ENCODE measurements at regions not wholly inside any gene's neighbourhood (a gene's known extent, or its start where the extent isn't known, plus 50 kb on each side); places are given as distances from the start of the nearest gene placed in this dataset.

GRCh38 chr3:79930196-79930595 lies 162.4 kb upstream of the ROBO1 start:
- no peak for DNase-seq
- Histone ChIP-seq H3K36me3 (no peaks in the 10 kb centered on the region), H3K4me3 (no peak overlapping the region), H3K4me1 (no peaks in the 10 kb centered on the region), H3K27me3 (no peaks in the 10 kb centered on the region), H3K9ac (ENCODE audit: low read depth in 2 of 2, low read length in 2 of 2) (no peak overlapping the region), H3K27ac (no peak overlapping the region), H3K9me3 (no peaks in the 10 kb centered on the region)
- TF ChIP-seq CTCF (IDR thresholded peaks at IDR 0.05) = no peak
- intact Hi-C loops (cut with DNase I) = no loop called here

- no peak overlapping the region for H3K4me3 ChIP-seq
- no peak for TF ChIP-seq CTCF (IDR thresholded peaks at IDR 0.05)
- no peak overlapping the region for H3K9ac ChIP-seq (ENCODE audit: low read depth in 2 of 2, low read length in 2 of 2)
- H3K4me1 ChIP-seq = no peaks in the 10 kb centered on the region
- no peaks in the 10 kb centered on the region for H3K9me3 ChIP-seq
- intact Hi-C loops (cut with DNase I) = no loop called here
- no peaks in the 10 kb centered on the region for H3K27me3 ChIP-seq
- no peak for DNase-seq
- no peaks in the 10 kb centered on the region for H3K36me3 ChIP-seq
- no peak overlapping the region for H3K27ac ChIP-seq
Observed at GRCh38 chr3:79928687-79929408, 161.1 kb upstream of the ROBO1 start.

- intact Hi-C loops (cut with DNase I) = no loop called here
- Histone ChIP-seq H3K27ac (no peak overlapping the region), H3K4me3 (no peak overlapping the region), H3K4me1 (no peaks in the 10 kb centered on the region), H3K36me3 (no peaks in the 10 kb centered on the region), H3K9ac (ENCODE audit: low read depth in 2 of 2, low read length in 2 of 2) (no peak overlapping the region), H3K9me3 (no peaks in the 10 kb centered on the region), H3K27me3 (no peaks in the 10 kb centered on the region)
- DNase-seq = no peak
- no peak for TF ChIP-seq CTCF (IDR thresholded peaks at IDR 0.05)
Observed at GRCh38 chr3:79926522-79926921, 158.7 kb upstream of the ROBO1 start.

- Histone ChIP-seq H3K36me3 (no peaks in the 10 kb centered on the region), H3K27ac (no peak overlapping the region), H3K9ac (ENCODE audit: low read depth in 2 of 2, low read length in 2 of 2) (no peak overlapping the region), H3K4me1 (no peaks in the 10 kb centered on the region), H3K4me3 (no peak overlapping the region), H3K27me3 (no peaks in the 10 kb centered on the region), H3K9me3 (no peaks in the 10 kb centered on the region)
- TF ChIP-seq CTCF (IDR thresholded peaks at IDR 0.05) = no peak
- no peak for DNase-seq
- intact Hi-C loops (cut with DNase I) = no loop called here
Observed at GRCh38 chr3:79922633-79923032, 154.8 kb upstream of the ROBO1 start.

- no peak for DNase-seq
- no peaks in the 10 kb centered on the region for H3K9me3 ChIP-seq
- H3K4me1 ChIP-seq = no peaks in the 10 kb centered on the region
- no peaks in the 10 kb centered on the region for H3K27me3 ChIP-seq
- intact Hi-C loops (cut with DNase I) = no loop called here
- H3K36me3 ChIP-seq = no peaks in the 10 kb centered on the region
- no peak overlapping the region for H3K9ac ChIP-seq (ENCODE audit: low read depth in 2 of 2, low read length in 2 of 2)
- H3K4me3 ChIP-seq = no peak overlapping the region
- TF ChIP-seq CTCF (IDR thresholded peaks at IDR 0.05) = no peak
- no peak overlapping the region for H3K27ac ChIP-seq
Observed at GRCh38 chr3:79917561-79917960, 149.8 kb upstream of the ROBO1 start.

All from colonic mucosa (tissue), 4 donors.